D341Med (cell line): ENCODE measurements at regions not wholly inside any gene's neighbourhood (a gene's known extent, or its start where the extent isn't known, plus 50 kb on each side); places are given as distances from the start of the nearest gene placed in this dataset.

Experiments used
- DNase-seq: peaks from one replicate; pipeline ENCODE4 v3.0.0; 2012; ENCODE audit warnings: low spot score

- DNase-seq = no peak
Measured at GRCh38 chr7:67690700-67691099, 694.1 kb downstream of the TYW1 start.

GRCh38 chr7:67692425-67692824, 695.8 kb downstream of the TYW1 start:
- no peak for DNase-seq

- DNase-seq = no peak
Measured at GRCh38 chr7:67696124-67696523, 699.5 kb downstream of the TYW1 start.

GRCh38 chr7:67696878-67697277, 700.2 kb downstream of the TYW1 start:
- DNase-seq = no peak

- no peak for DNase-seq
Measured at GRCh38 chr7:67698354-67698753, 701.7 kb downstream of the TYW1 start.

GRCh38 chr7:67705850-67706249, 709.2 kb downstream of the TYW1 start:
- DNase-seq = no peak

- no peak for DNase-seq
Measured at GRCh38 chr7:67711706-67712105, 715.1 kb downstream of the TYW1 start.

- no peak for DNase-seq
Measured at GRCh38 chr7:67713451-67714056, 716.9 kb downstream of the TYW1 start.

- no peak for DNase-seq
Measured at GRCh38 chr7:67716729-67717128, 720.1 kb downstream of the TYW1 start.

GRCh38 chr7:67723591-67723990, 727.0 kb downstream of the TYW1 start:
- no peak for DNase-seq

- DNase-seq = no peak
Measured at GRCh38 chr7:67724435-67724834, 727.8 kb downstream of the TYW1 start.

GRCh38 chr7:67724955-67725354, 728.3 kb downstream of the TYW1 start:
- DNase-seq = no peak

- DNase-seq = no peak
Measured at GRCh38 chr7:67725423-67725822, 728.8 kb downstream of the TYW1 start.

GRCh38 chr7:67729771-67730170, 733.1 kb downstream of the TYW1 start:
- no peak for DNase-seq

GRCh38 chr7:67731704-67732103, 735.1 kb downstream of the TYW1 start:
- no peak for DNase-seq

GRCh38 chr7:67732898-67733297, 736.3 kb downstream of the TYW1 start:
- DNase-seq = no peak

GRCh38 chr7:67738145-67738544, 741.5 kb downstream of the TYW1 start:
- no peak for DNase-seq

- peak; percentile 53 for DNase-seq
Measured at GRCh38 chr7:67738958-67739357, 742.3 kb downstream of the TYW1 start.

GRCh38 chr7:67743501-67743900, 746.9 kb downstream of the TYW1 start:
- DNase-seq = no peak

- DNase-seq = no peak
Measured at GRCh38 chr7:67752227-67752626, 755.6 kb downstream of the TYW1 start.

- DNase-seq = no peak
Measured at GRCh38 chr7:67753891-67754290, 757.3 kb downstream of the TYW1 start.

- no peak for DNase-seq
Measured at GRCh38 chr7:67754651-67755050, 758.0 kb downstream of the TYW1 start.

GRCh38 chr7:67758551-67758950, 761.9 kb downstream of the TYW1 start:
- no peak for DNase-seq

GRCh38 chr7:67760971-67761370, 764.3 kb downstream of the TYW1 start:
- DNase-seq = no peak

- no peak for DNase-seq
Measured at GRCh38 chr7:67762516-67762915, 765.9 kb downstream of the TYW1 start.
